ENCODE measurements at regions not wholly inside any gene's neighbourhood (a gene's known extent, or its start where the extent isn't known, plus 50 kb on each side); places are given as distances from the start of the nearest gene placed in this dataset.
"Not testable (repeated sequence)": the region's sequence is repeated elsewhere in the genome, so short reads cannot be mapped to it uniquely, and the experiment has no call there.

- no peak for DNase-seq
These were observed 89.6 kb downstream of the DDX1 start for GRCh38 chr2:15681089-15681885.

- no peak for DNase-seq
These were observed 90.7 kb downstream of the DDX1 start for GRCh38 chr2:15682354-15682753.

- no peak for DNase-seq
These were observed 92.7 kb downstream of the DDX1 start for GRCh38 chr2:15684161-15685039.

- DNase-seq: no peak
These were observed 93.5 kb downstream of the DDX1 start for GRCh38 chr2:15685143-15685542.

GRCh38 chr2:15686643-15687042 is 95.0 kb downstream of the DDX1 start:
- no peak for DNase-seq

GRCh38 chr2:15687243-15687642 is 95.6 kb downstream of the DDX1 start:
- no peak for DNase-seq

- peak; percentile 100 for DNase-seq
These were observed 96.1 kb downstream of the DDX1 start for GRCh38 chr2:15687720-15688119.

- no peak for DNase-seq
These were observed 97.4 kb downstream of the DDX1 start for GRCh38 chr2:15688924-15689568.

- no peak for DNase-seq
These were observed 98.0 kb downstream of the DDX1 start for GRCh38 chr2:15689654-15690053.

- no peak for DNase-seq
These were observed 100.1 kb downstream of the DDX1 start for GRCh38 chr2:15691586-15692310.

- DNase-seq: no peak
These were observed 101.1 kb downstream of the DDX1 start for GRCh38 chr2:15692551-15693377.

GRCh38 chr2:15693382-15693781 is 101.7 kb downstream of the DDX1 start:
- DNase-seq: no peak

- no peak for DNase-seq
These were observed 102.4 kb downstream of the DDX1 start for GRCh38 chr2:15693926-15694588.

- DNase-seq: no peak
These were observed 102.9 kb downstream of the DDX1 start for GRCh38 chr2:15694589-15694986.

- no peak for DNase-seq
These were observed 104.1 kb downstream of the DDX1 start for GRCh38 chr2:15695582-15696330.

GRCh38 chr2:15696606-15697170 is 105.0 kb downstream of the DDX1 start:
- DNase-seq: not testable (repeated sequence)

GRCh38 chr2:15700131-15700530 is 108.5 kb downstream of the DDX1 start:
- no peak for DNase-seq

GRCh38 chr2:15700599-15701340 is 109.1 kb downstream of the DDX1 start:
- DNase-seq: no peak

- DNase-seq: no peak
These were observed 109.8 kb downstream of the DDX1 start for GRCh38 chr2:15701341-15701907.
